ENCODE measurements at regions not wholly inside any gene's neighbourhood (a gene's known extent, or its start where the extent isn't known, plus 50 kb on each side); places are given as distances from the start of the nearest gene placed in this dataset.

DNA sequence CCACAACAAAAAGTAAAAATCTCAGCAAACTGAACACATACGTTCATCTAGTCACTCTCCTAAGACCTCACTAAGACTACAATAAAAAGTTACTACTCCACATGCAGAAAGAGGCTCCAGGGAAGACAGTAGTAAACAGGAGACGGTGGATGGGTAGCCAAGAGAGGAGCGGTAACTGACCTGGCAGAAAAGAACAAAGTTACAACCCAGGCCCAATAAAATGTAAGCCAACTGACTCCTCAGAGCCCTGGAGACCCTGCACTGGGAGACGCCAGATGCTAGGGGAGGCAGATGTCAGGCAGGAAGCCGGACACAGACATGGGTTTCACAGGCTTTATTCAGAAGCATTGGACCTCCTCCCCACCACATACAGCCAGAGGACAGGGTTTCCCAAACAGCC lies 181.1 kb upstream of the NFE2L3 start:
- Histone ChIP-seq H3K27ac (ENCODE audit: low read depth, low read length) (no peak overlapping the region), H3K27me3 (ENCODE audit: insufficient read depth, low read length) (peaks cover 3% of the 10 kb centered on the region; the same call in 1 of the 2 replicates), H3K9me2 (ENCODE audit: insufficient read depth) (no peaks in the 10 kb centered on the region), H3K36me3 (ENCODE audit: control insufficient read depth in 1 of 2, insufficient read depth in 2 of 2, low read length in 2 of 2) (no peaks in the 10 kb centered on the region), H2AFZ (ENCODE audit: low read depth, low read length, poor library complexity, severe bottlenecking) (no peak overlapping the region), H4K20me1 (ENCODE audit: insufficient read depth) (no peaks in the 10 kb centered on the region; the same call in 1 of the 2 replicates), H3K9me3 (ENCODE audit: control insufficient read depth in 1 of 2, insufficient read depth in 1 of 2, low read depth in 1 of 2, low read length in 2 of 2) (no peaks in the 10 kb centered on the region), H3K4me1 (ENCODE audit: control insufficient read depth in 1 of 2, insufficient read depth in 2 of 2, low read length in 2 of 2) (no peaks in the 10 kb centered on the region), H3K4me3 (replicated peaks in 1 of 2; ENCODE audit: low read depth in 1 of 2, low read length in 2 of 2) (no peak overlapping the region), H3K4me2 (ENCODE audit: low read length) (no peak overlapping the region), H3K79me2 (ENCODE audit: insufficient read depth, low read length) (no peaks in the 10 kb centered on the region), H3K9ac (ENCODE audit: low read length) (no peak overlapping the region)
- ChIA-PET CTCF (no interaction called here), RAD21 (ENCODE audit: low non-redundant PET in 1 of 2, low total read pairs in 2 of 2, uncharacterized antibody in 2 of 2, unreplicated experiment in 2 of 2) (no interaction called here), POLR2A (no interaction called here)
- intact Hi-C loops (cut with micrococcal nuclease) = no loop called here
- DNase-seq (ENCODE audit: low read depth, low spot score) (no peak), ATAC-seq (no peak)
- no peak for TF ChIP-seq JUND (IDR thresholded peaks at IDR 0.05)
- no peak for TF ChIP-seq EZH2phosphoT487 (IDR thresholded peaks at IDR 0.05; ENCODE audit: borderline replicate concordance)
- TF ChIP-seq, protein P1, sequence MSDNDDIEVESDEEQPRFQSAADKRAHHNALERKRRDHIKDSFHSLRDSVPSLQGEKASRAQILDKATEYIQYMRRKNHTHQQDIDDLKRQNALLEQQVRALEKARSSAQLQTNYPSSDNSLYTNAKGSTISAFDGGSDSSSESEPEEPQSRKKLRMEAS (IDR thresholded peaks at IDR 0.05) = no peak
- no peak for TF ChIP-seq RAD21 (IDR thresholded peaks at IDR 0.05; ENCODE audit: low read depth)
- no peak for TF ChIP-seq SP1 (IDR thresholded peaks at IDR 0.05; ENCODE audit: low read depth)
- no peak for TF ChIP-seq CBX3 (IDR thresholded peaks at IDR 0.05; ENCODE audit: low read depth)
- TF ChIP-seq ATF3 (IDR thresholded peaks at IDR 0.05) = no peak
- no peak for TF ChIP-seq CEBPB (IDR thresholded peaks at IDR 0.05; ENCODE audit: low read depth)
- no peak for TF ChIP-seq REST (IDR thresholded peaks at IDR 0.05; ENCODE audit: low read depth)
- TF ChIP-seq ZFX (IDR thresholded peaks at IDR 0.05) = no peak
- TF ChIP-seq CTCF (IDR thresholded peaks at IDR 0.05 in 2 of 3, conservative IDR thresholded peaks at IDR 0.05 in 1 of 3; ENCODE audit: borderline replicate concordance in 1 of 3, insufficient read depth in 1 of 3, low read depth in 2 of 3, low read length in 2 of 3) = no peak
- TF ChIP-seq ELF1 (IDR thresholded peaks at IDR 0.05; ENCODE audit: borderline replicate concordance, low read depth) = no peak
- no peak for TF ChIP-seq ZNF274 (IDR thresholded peaks at IDR 0.05; ENCODE audit: low read depth, low read length)
- no peak for TF ChIP-seq EZH2 (IDR thresholded peaks at IDR 0.05)
- TF ChIP-seq, protein P2, sequence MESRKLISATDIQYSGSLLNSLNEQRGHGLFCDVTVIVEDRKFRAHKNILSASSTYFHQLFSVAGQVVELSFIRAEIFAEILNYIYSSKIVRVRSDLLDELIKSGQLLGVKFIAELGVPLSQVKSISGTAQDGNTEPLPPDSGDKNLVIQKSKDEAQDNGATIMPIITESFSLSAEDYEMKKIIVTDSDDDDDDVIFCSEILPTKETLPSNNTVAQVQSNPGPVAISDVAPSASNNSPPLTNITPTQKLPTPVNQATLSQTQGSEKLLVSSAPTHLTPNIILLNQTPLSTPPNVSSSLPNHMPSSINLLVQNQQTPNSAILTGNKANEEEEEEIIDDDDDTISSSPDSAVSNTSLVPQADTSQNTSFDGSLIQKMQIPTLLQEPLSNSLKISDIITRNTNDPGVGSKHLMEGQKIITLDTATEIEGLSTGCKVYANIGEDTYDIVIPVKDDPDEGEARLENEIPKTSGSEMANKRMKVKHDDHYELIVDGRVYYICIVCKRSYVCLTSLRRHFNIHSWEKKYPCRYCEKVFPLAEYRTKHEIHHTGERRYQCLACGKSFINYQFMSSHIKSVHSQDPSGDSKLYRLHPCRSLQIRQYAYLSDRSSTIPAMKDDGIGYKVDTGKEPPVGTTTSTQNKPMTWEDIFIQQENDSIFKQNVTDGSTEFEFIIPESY (IDR thresholded peaks at IDR 0.05; ENCODE audit: extremely low read depth, insufficient replicate concordance, low read length) = no peak
- no peak for TF ChIP-seq POLR2AphosphoS5 (IDR thresholded peaks at IDR 0.05; ENCODE audit: low read depth, low read length)
- TF ChIP-seq SIN3A (IDR thresholded peaks at IDR 0.05; ENCODE audit: low read depth) = no peak
- BruUV-seq (replicated peaks) = no TSS peak

All from HCT116 (cell line).